ENCODE measurements at regions not wholly inside any gene's neighbourhood (a gene's known extent, or its start where the extent isn't known, plus 50 kb on each side); places are given as distances from the start of the nearest gene placed in this dataset.

- ATAC-seq, result peak; percentile 78
- intact Hi-C loops (cut with DNase I, micrococcal nuclease), result no loop called here
- DNase-seq, result no peak
Measured at GRCh38 chr13:73404581-73404980, 345.8 kb downstream of the KLF5 start.

GRCh38 chr13:73403355-73404120 is 344.7 kb downstream of the KLF5 start:
- DNase-seq (no peak), ATAC-seq (no peak)
- intact Hi-C loops (cut with DNase I, micrococcal nuclease), result no loop called here

- ATAC-seq (no peak), DNase-seq (no peak)
- intact Hi-C loops (cut with DNase I, micrococcal nuclease), result no loop called here
Measured at GRCh38 chr13:73401769-73402168, 343.0 kb downstream of the KLF5 start.

GRCh38 chr13:73399347-73400216 is 340.8 kb downstream of the KLF5 start:
- intact Hi-C loops (cut with DNase I, micrococcal nuclease), result no loop called here
- ATAC-seq, result peak; percentile 84
- DNase-seq, result peak; percentile 43 to 67

GRCh38 chr13:73397496-73398305 is 338.9 kb downstream of the KLF5 start:
- DNase-seq (peak in 1 of 2 donors; percentile 42), ATAC-seq (peak; percentile 27)

GRCh38 chr13:73394066-73394465 is 335.3 kb downstream of the KLF5 start:
- intact Hi-C loops (cut with DNase I, micrococcal nuclease), result no loop called here
- DNase-seq, result no peak
- no peak for ATAC-seq

More at GRCh38 chr13:73397496-73398305, 338.9 kb downstream of the KLF5 start:
- intact Hi-C loops (cut with DNase I, micrococcal nuclease), result no loop called here

GRCh38 chr13:73390100-73390499 is 331.3 kb downstream of the KLF5 start:
- intact Hi-C loops (cut with DNase I, micrococcal nuclease), result no loop called here
- ATAC-seq (no peak), DNase-seq (no peak)

GRCh38 chr13:73388586-73388985 is 329.8 kb downstream of the KLF5 start:
- intact Hi-C loops (cut with DNase I, micrococcal nuclease), result no loop called here
- no peak for ATAC-seq
- no peak for DNase-seq

GRCh38 chr13:73387318-73387717 is 328.5 kb downstream of the KLF5 start:
- intact Hi-C loops (cut with DNase I, micrococcal nuclease), result no loop called here
- DNase-seq (no peak), ATAC-seq (no peak)

GRCh38 chr13:73385848-73386247 is 327.0 kb downstream of the KLF5 start:
- no peak for DNase-seq
- no peak for ATAC-seq
- intact Hi-C loops (cut with DNase I, micrococcal nuclease), result no loop called here

GRCh38 chr13:73372666-73373627 is 314.1 kb downstream of the KLF5 start:
- ATAC-seq, result peak; percentile 82
- intact Hi-C loops (cut with DNase I, micrococcal nuclease), result no loop called here
- no peak for DNase-seq

GRCh38 chr13:73370066-73370465 is 311.3 kb downstream of the KLF5 start:
- DNase-seq (no peak), ATAC-seq (no peak)
- intact Hi-C loops (cut with DNase I, micrococcal nuclease), result no loop called here

- ATAC-seq (peak; percentile 31), DNase-seq (no peak)
- intact Hi-C loops (cut with DNase I, micrococcal nuclease), result no loop called here
Measured at GRCh38 chr13:73369095-73369494, 310.3 kb downstream of the KLF5 start.

- ATAC-seq (peak; percentile 28), DNase-seq (no peak)
- intact Hi-C loops (cut with DNase I, micrococcal nuclease), result no loop called here
Measured at GRCh38 chr13:73368608-73369007, 309.8 kb downstream of the KLF5 start.

GRCh38 chr13:73367886-73368285 is 309.1 kb downstream of the KLF5 start:
- intact Hi-C loops (cut with DNase I, micrococcal nuclease), result no loop called here
- ATAC-seq (no peak), DNase-seq (no peak)

GRCh38 chr13:73366241-73366640 is 307.4 kb downstream of the KLF5 start:
- ATAC-seq, result no peak
- intact Hi-C loops (cut with DNase I, micrococcal nuclease), result no loop called here
- no peak for DNase-seq

- intact Hi-C loops (cut with DNase I, micrococcal nuclease), result no loop called here
- peak; percentile 46 for ATAC-seq
Measured at GRCh38 chr13:73365681-73366080, 306.9 kb downstream of the KLF5 start.

GRCh38 chr13:73365252-73365651 is 306.4 kb downstream of the KLF5 start:
- DNase-seq (no peak), ATAC-seq (peak; percentile 85)
- intact Hi-C loops (cut with DNase I, micrococcal nuclease), result no loop called here

More at GRCh38 chr13:73365681-73366080, 306.9 kb downstream of the KLF5 start:
- no peak for DNase-seq

Measured in left colon (tissue), 2 donors.